ENCODE measurements at regions not wholly inside any gene's neighbourhood (a gene's known extent, or its start where the extent isn't known, plus 50 kb on each side); places are given as distances from the start of the nearest gene placed in this dataset.

DNA sequence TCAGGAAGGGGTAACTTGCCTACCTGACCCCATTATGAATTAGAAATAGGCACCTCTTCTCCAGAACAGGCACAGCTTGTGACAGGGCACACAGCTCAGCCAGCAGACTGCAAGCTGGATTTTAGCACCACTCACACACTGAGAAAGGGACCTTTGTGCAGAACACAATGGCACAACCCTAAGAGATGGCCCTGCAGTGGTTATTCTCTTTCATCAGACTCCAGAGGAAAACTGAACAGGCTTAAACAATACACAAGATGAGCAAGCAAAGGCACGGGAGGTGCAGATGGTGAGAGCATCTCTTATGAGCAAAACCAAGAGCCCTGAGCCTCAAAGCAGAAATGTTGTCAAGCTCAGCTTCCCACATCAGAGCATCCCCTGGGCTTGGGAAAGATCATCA is 93.8 kb upstream of the LRRC55 start:
- TF ChIP-seq POLR2AphosphoS5 (IDR thresholded peaks at IDR 0.05) (no peak), CTCF (IDR thresholded peaks at IDR 0.05) (no peak)
